ENCODE measurements at regions not wholly inside any gene's neighbourhood (a gene's known extent, or its start where the extent isn't known, plus 50 kb on each side); places are given as distances from the start of the nearest gene placed in this dataset.
"Not testable (repeated sequence)": the region's sequence is repeated elsewhere in the genome, so short reads cannot be mapped to it uniquely, and the experiment has no call there.

- Mint-ChIP-seq H3K9me3 (no peaks in the 10 kb centered on the region), H3K27ac (no peak overlapping the region), H3K4me1 (no peaks in the 10 kb centered on the region), H3K4me3 (no peak overlapping the region), H3K36me3 (no peaks in the 10 kb centered on the region)
- ATAC-seq: no peak
- no peak for DNase-seq (ENCODE audit: low spot score in 2 of 2)
These were observed 55.5 kb upstream of the PIK3C3 start for GRCh38 chr18:41899535-41899934.

DNA sequence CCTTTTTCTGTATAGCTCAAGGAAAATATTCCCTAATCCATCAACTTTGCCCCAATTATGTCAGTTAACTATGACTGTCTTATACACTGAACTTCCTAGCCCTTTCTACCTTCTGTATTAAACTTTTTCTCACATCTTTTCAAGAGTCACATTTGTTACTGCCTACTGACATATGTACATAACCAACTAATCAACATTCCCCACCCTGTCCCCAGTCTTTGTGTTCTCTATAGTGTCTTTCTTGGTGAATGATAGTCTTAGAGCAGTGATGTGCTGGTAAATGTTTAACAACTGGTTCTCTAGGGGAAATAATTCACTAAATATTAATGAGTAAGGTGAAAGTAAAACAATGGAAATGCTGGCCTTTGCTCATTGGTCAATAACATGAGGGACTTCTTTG, 61.6 kb upstream of the PIK3C3 start:
- Mint-ChIP-seq H3K4me3 (no peak overlapping the region), H3K36me3 (no peaks in the 10 kb centered on the region), H3K9me3 (no peaks in the 10 kb centered on the region), H3K27ac (no peak overlapping the region), H3K4me1 (no peaks in the 10 kb centered on the region)
- ATAC-seq (no peak), DNase-seq (ENCODE audit: low spot score in 2 of 2) (no peak)

- DNase-seq (ENCODE audit: low spot score in 2 of 2) (no peak), ATAC-seq (no peak)
- no peaks in the 10 kb centered on the region for H3K9me3 Mint-ChIP-seq
- no peak overlapping the region for H3K4me3 Mint-ChIP-seq
- no peak overlapping the region for H3K27ac Mint-ChIP-seq
- no peaks in the 10 kb centered on the region for H3K36me3 Mint-ChIP-seq
- no peaks in the 10 kb centered on the region for H3K4me1 Mint-ChIP-seq
These were observed 67.9 kb upstream of the PIK3C3 start for GRCh38 chr18:41887100-41887499.

- H3K4me1 Mint-ChIP-seq: no peaks in the 10 kb centered on the region
- H3K27ac Mint-ChIP-seq: no peak overlapping the region
- no peaks in the 10 kb centered on the region for H3K36me3 Mint-ChIP-seq
- DNase-seq (ENCODE audit: low spot score in 2 of 2): no peak
- H3K9me3 Mint-ChIP-seq: no peaks in the 10 kb centered on the region
- H3K4me3 Mint-ChIP-seq: no peak overlapping the region
- ATAC-seq: no peak
These were observed 68.8 kb upstream of the PIK3C3 start for GRCh38 chr18:41886126-41886807.

DNA sequence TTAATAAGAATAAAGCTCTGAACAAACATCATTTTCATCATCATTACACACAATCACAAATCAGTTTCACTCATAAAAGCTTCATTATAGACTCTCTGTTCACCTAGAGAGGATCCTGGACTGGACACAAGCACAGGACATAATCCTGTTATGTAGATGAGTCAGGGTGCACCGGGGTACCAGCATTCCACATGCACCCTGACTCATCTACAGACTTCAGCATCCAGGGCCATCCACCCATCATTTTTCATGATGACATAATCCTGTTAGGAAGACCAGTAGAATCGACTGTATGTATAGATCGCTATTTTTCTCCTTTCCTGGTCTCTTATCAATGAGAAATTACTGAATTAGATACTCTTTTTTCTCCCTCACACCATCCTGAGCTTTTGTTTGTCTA, 73.7 kb upstream of the PIK3C3 start:
- DNase-seq (ENCODE audit: low spot score in 2 of 2) (no peak), ATAC-seq (no peak)
- Mint-ChIP-seq H3K27ac (no peak overlapping the region), H3K4me3 (no peak overlapping the region), H3K36me3 (no peaks in the 10 kb centered on the region), H3K4me1 (no peaks in the 10 kb centered on the region), H3K9me3 (no peaks in the 10 kb centered on the region)

- no peak for DNase-seq (ENCODE audit: low spot score in 2 of 2)
- no peaks in the 10 kb centered on the region for H3K4me1 Mint-ChIP-seq
- H3K27ac Mint-ChIP-seq: no peak overlapping the region
- ATAC-seq: no peak
- no peak overlapping the region for H3K4me3 Mint-ChIP-seq
- H3K36me3 Mint-ChIP-seq: no peaks in the 10 kb centered on the region
- no peaks in the 10 kb centered on the region for H3K9me3 Mint-ChIP-seq
These were observed 75.8 kb upstream of the PIK3C3 start for GRCh38 chr18:41879256-41879655.

DNA sequence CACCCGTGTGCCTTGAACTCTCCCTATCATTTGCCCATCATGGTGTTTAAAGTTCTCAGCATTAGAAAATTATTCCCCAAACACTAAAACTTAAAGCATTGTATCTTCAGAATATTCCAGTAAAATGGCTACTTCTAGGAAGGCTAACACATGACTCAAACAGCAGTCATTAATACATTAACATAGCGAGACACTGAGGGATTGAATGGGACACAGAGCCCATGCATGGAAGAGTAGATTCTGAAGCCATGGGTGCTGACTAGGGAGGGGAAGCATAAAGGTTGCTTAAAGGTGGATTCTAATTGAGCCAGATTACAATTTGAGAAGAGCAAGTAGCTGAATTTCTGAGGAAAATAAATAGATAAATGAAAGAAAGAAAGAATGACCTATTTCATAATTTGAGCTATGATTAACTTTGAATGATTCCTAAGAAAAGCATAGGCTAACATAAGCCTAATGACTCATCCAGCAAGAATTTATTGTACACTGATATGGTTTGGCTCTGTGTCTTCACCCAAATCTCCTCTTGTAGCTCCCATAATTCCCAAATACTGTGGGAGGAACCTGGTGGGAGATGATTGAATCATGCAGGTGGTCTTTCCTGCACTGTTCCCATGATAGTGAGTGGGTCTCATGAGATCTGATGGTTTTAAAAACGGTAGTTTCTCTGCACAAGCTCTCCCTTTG, 79.8 kb upstream of the PIK3C3 start:
- H3K27ac Mint-ChIP-seq: no peak overlapping the region
- no peak overlapping the region for H3K4me3 Mint-ChIP-seq
- no peak for ATAC-seq
- no peak for DNase-seq (ENCODE audit: low spot score in 2 of 2)
- no peaks in the 10 kb centered on the region for H3K36me3 Mint-ChIP-seq
- H3K9me3 Mint-ChIP-seq: no peaks in the 10 kb centered on the region
- peaks cover 6% of the 10 kb centered on the region for H3K4me1 Mint-ChIP-seq

- DNase-seq (ENCODE audit: low spot score in 2 of 2): no peak
- peaks cover 6% of the 10 kb centered on the region for H3K4me1 Mint-ChIP-seq
- H3K4me3 Mint-ChIP-seq: no peak overlapping the region
- H3K27ac Mint-ChIP-seq: no peak overlapping the region
- H3K36me3 Mint-ChIP-seq: no peaks in the 10 kb centered on the region
- H3K9me3 Mint-ChIP-seq: no peaks in the 10 kb centered on the region
- no peak for ATAC-seq
These were observed 81.3 kb upstream of the PIK3C3 start for GRCh38 chr18:41873730-41874129.

DNA sequence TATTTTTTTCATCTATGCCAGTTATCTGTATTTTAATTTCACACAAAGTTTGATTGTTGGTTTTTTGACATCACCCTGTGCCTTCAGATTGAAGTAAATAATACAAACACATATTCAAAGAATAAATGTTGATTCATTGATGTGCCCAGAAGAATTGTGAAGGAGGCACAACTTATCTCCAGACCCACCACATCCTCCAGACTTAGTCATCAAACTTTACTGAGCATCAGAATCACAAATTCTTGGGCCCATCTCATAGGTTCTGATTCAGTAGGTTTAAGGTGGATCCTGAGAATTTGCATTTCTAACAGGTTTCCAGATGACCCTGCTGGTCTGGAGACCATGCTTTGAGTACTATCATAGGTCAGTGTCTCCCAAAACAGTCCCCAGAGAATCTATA, 82.8 kb upstream of the PIK3C3 start:
- H3K9me3 Mint-ChIP-seq: no peaks in the 10 kb centered on the region
- ATAC-seq (no peak), DNase-seq (ENCODE audit: low spot score in 2 of 2) (no peak)
- H3K4me1 Mint-ChIP-seq: peaks cover 6% of the 10 kb centered on the region
- no peak overlapping the region for H3K4me3 Mint-ChIP-seq
- no peaks in the 10 kb centered on the region for H3K36me3 Mint-ChIP-seq
- H3K27ac Mint-ChIP-seq: no peak overlapping the region

GRCh38 chr18:41871229-41872000, 83.6 kb upstream of the PIK3C3 start:
- Mint-ChIP-seq H3K4me1 (peaks cover 6% of the 10 kb centered on the region), H3K4me3 (no peak overlapping the region), H3K27ac (no peak overlapping the region), H3K36me3 (no peaks in the 10 kb centered on the region), H3K9me3 (no peaks in the 10 kb centered on the region)
- DNase-seq (ENCODE audit: low spot score in 2 of 2) (no peak), ATAC-seq (no peak)

DNA sequence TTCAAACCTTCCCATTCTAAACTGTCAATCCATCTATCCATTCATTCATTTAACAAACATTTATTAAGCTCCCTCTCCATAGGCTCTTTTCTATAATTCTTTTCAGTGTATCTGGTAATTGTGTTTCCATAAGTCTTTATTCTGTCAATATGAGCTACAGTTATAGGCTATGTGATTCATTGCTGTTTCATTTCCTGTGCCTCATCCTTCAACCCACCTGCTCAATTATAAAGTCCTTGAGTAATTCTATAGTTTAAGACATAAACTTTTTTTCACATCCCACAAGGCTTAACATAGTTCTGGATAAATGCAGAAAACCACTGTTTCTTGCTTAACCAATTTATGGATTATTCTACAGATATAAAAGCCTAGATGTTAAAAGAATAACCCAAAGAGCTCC, 84.2 kb upstream of the PIK3C3 start:
- DNase-seq (ENCODE audit: low spot score in 2 of 2) (no peak), ATAC-seq (peak; percentile 57)
- H3K4me1 Mint-ChIP-seq: peaks cover 6% of the 10 kb centered on the region
- H3K27ac Mint-ChIP-seq: no peak overlapping the region
- no peaks in the 10 kb centered on the region for H3K9me3 Mint-ChIP-seq
- no peak overlapping the region for H3K4me3 Mint-ChIP-seq
- no peaks in the 10 kb centered on the region for H3K36me3 Mint-ChIP-seq

- Mint-ChIP-seq H3K4me1 (peaks cover 6% of the 10 kb centered on the region), H3K4me3 (no peak overlapping the region), H3K27ac (no peak overlapping the region), H3K9me3 (no peaks in the 10 kb centered on the region), H3K36me3 (no peaks in the 10 kb centered on the region)
- DNase-seq (ENCODE audit: low spot score in 2 of 2): no peak
- no peak for ATAC-seq
These were observed 84.8 kb upstream of the PIK3C3 start for GRCh38 chr18:41870191-41870590.

DNA sequence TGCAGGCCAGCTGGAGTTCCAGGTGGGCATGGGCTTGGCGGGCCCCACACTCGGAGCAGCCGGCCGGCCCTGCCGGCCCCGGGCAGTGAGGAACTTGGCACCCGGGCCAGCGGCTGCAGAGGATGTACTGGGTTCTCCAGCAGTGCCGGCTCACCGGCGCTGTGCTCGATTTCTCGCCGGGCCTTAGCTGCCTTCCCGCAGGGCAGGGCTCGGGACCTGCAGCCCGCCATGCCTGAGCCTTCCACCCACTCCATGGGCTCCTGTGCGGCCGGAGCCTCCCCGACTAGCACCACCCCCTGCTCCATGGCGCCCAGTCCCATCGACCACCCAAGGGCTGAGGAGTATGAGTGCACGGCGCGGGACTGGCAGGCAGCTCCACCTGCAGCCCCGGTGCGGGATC, 89.2 kb upstream of the PIK3C3 start:
- H3K4me3 Mint-ChIP-seq; H3K27ac Mint-ChIP-seq; ATAC-seq; DNase-seq (ENCODE audit: low spot score in 2 of 2); H3K4me1 Mint-ChIP-seq; H3K9me3 Mint-ChIP-seq; H3K36me3 Mint-ChIP-seq: not testable (repeated sequence)

- ATAC-seq (no peak), DNase-seq (ENCODE audit: low spot score in 2 of 2) (no peak)
- H3K4me3 Mint-ChIP-seq: no peak overlapping the region
- no peaks in the 10 kb centered on the region for H3K9me3 Mint-ChIP-seq
- H3K36me3 Mint-ChIP-seq: no peaks in the 10 kb centered on the region
- no peaks in the 10 kb centered on the region for H3K4me1 Mint-ChIP-seq
- H3K27ac Mint-ChIP-seq: no peak overlapping the region
These were observed 90.8 kb upstream of the PIK3C3 start for GRCh38 chr18:41864216-41864615.

GRCh38 chr18:41862921-41863320, 92.1 kb upstream of the PIK3C3 start:
- Mint-ChIP-seq H3K27ac (no peak overlapping the region), H3K36me3 (no peaks in the 10 kb centered on the region), H3K4me3 (no peak overlapping the region), H3K9me3 (no peaks in the 10 kb centered on the region), H3K4me1 (no peaks in the 10 kb centered on the region)
- ATAC-seq: no peak
- no peak for DNase-seq (ENCODE audit: low spot score in 2 of 2)

DNA sequence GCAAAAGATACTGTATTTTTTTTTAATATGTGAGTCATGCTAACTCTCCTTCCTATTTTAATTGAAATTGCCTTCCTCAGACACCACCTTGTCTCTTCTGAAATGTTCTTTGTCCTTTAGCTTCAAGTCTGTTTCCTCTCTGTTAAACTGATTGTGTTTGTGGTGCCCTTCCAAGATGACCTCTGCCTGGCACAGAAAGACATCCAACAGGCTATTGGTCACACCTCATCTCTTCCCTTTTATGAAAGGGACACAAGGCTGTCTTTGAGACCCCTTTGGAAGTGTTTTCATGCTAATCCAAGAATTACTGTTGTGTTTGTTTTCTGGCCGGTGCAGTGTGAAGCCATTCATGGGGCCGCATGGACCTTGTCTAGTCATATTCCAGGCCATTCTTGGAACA, 94.0 kb upstream of the PIK3C3 start:
- no peaks in the 10 kb centered on the region for H3K4me1 Mint-ChIP-seq
- H3K9me3 Mint-ChIP-seq: no peaks in the 10 kb centered on the region
- no peak overlapping the region for H3K4me3 Mint-ChIP-seq
- H3K36me3 Mint-ChIP-seq: no peaks in the 10 kb centered on the region
- DNase-seq (ENCODE audit: low spot score in 2 of 2) (no peak), ATAC-seq (no peak)
- H3K27ac Mint-ChIP-seq: no peak overlapping the region

Data from stimulated activated effector memory CD8-positive, alpha-beta T cell treated with anti-CD3 and anti-CD28 coated beads, Interleukin-12 subunit alpha, Interleukin-12 subunit beta, amount 100 ng/mL, for 72 hours (primary cell).